NT2/D1 (cell line): ENCODE measurements at regions not wholly inside any gene's neighbourhood (a gene's known extent, or its start where the extent isn't known, plus 50 kb on each side); places are given as distances from the start of the nearest gene placed in this dataset.

Experiments
- SUZ12 ChIP-seq: IDR thresholded peaks from 2 replicates; pipeline ENCODE4 v1.6.1; 2011; ENCODE audit not compliant: insufficient read length, insufficient read depth; ENCODE audit errors: extremely low read depth
- YY1 ChIP-seq: IDR thresholded peaks from 2 replicates; pipeline ENCODE4 v1.6.1; 2011; ENCODE audit not compliant: insufficient read length, insufficient read depth
- ZNF274 ChIP-seq: IDR thresholded peaks from 2 replicates; pipeline ENCODE4 v1.6.1; 2011; ENCODE audit warnings: mild to moderate bottlenecking, low read depth, low read length

DNA sequence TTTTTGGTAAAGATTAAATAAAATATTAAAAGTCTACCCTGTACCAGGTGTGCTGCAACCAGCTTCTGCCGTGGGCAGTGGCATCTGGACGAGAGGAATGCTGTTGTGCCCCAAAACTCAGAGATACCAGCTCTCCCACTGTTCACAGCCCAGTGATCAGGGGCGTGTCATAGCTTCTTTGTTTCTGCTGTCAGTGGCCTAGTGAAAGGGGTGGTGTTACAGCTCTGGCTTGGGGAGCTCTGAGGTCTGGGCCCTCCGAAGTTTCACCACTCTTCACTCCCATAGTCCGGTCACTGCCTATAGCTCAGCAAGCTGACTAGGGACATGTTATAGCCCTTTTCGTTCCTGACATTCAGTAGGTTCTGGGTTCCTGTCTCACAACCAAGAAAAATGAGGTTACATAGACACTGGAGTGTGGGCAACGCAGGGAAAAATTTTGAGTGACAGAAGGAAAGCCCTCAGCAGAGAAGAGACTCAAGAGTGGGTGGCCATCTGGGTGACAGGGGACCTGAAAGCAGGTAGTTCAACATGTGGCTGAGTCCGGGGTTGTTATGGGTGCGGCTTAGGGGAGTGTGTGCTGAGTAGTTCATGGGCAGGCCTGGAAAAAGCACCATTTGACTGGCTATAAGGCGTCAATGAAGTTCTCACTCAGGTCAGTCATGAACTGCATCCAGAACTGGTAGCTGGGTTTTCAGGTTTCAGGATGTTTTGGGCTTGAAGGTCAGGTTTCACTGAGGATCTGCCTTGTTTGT, 1184.4 kb upstream of the PABPC4L start:
- no peak for TF ChIP-seq SUZ12
- TF ChIP-seq YY1 = no peak
- TF ChIP-seq ZNF274 = no peak
